ENCODE measurements at regions not wholly inside any gene's neighbourhood (a gene's known extent, or its start where the extent isn't known, plus 50 kb on each side); places are given as distances from the start of the nearest gene placed in this dataset.
"Not testable (repeated sequence)": the region's sequence is repeated elsewhere in the genome, so short reads cannot be mapped to it uniquely, and the experiment has no call there.

GRCh38 chr6:105526225-105526872 is 123.5 kb upstream of the PREP start:
- no peak for DNase-seq
- intact Hi-C loops (cut with DNase I, micrococcal nuclease) = no loop called here
- H3K4me3 ChIP-seq = no peak overlapping the region
- H3K36me3 ChIP-seq (ENCODE audit: low read depth) = no peaks in the 10 kb centered on the region
- no peak for TF ChIP-seq CTCF (IDR thresholded peaks at IDR 0.05)
- ATAC-seq = no peak
- no peaks in the 10 kb centered on the region for H3K9me3 ChIP-seq
- no peaks in the 10 kb centered on the region for H3K4me1 ChIP-seq (ENCODE audit: low read depth)

- no peak for TF ChIP-seq CTCF (IDR thresholded peaks at IDR 0.05)
- no peak overlapping the region for H3K4me3 ChIP-seq
- no peaks in the 10 kb centered on the region for H3K36me3 ChIP-seq (ENCODE audit: low read depth)
- no peak for DNase-seq
- intact Hi-C loops (cut with DNase I, micrococcal nuclease) = no loop called here
- no peaks in the 10 kb centered on the region for H3K9me3 ChIP-seq
- H3K4me1 ChIP-seq (ENCODE audit: low read depth) = no peaks in the 10 kb centered on the region
- no peak for ATAC-seq
Measured at GRCh38 chr6:105522626-105523322, 119.9 kb upstream of the PREP start.

GRCh38 chr6:105519954-105520353 is 117.1 kb upstream of the PREP start:
- Histone ChIP-seq H3K4me3 (no peak overlapping the region), H3K9me3 (no peaks in the 10 kb centered on the region), H3K36me3 (ENCODE audit: low read depth) (no peaks in the 10 kb centered on the region), H3K4me1 (ENCODE audit: low read depth) (no peaks in the 10 kb centered on the region)
- DNase-seq (no peak), ATAC-seq (no peak)
- intact Hi-C loops (cut with DNase I, micrococcal nuclease) = no loop called here
- TF ChIP-seq CTCF (IDR thresholded peaks at IDR 0.05) = no peak

GRCh38 chr6:105518993-105519392 is 116.1 kb upstream of the PREP start:
- H3K36me3 ChIP-seq (ENCODE audit: low read depth); H3K9me3 ChIP-seq; H3K4me1 ChIP-seq (ENCODE audit: low read depth); ATAC-seq; H3K4me3 ChIP-seq; DNase-seq; intact Hi-C loops (cut with DNase I, micrococcal nuclease): not testable (repeated sequence)

GRCh38 chr6:105515054-105515453 is 112.2 kb upstream of the PREP start:
- TF ChIP-seq CTCF (IDR thresholded peaks at IDR 0.05) = no peak
- DNase-seq = no peak
- no peaks in the 10 kb centered on the region for H3K4me1 ChIP-seq (ENCODE audit: low read depth)
- no peak for ATAC-seq
- no peaks in the 10 kb centered on the region for H3K9me3 ChIP-seq
- intact Hi-C loops (cut with DNase I, micrococcal nuclease) = no loop called here
- H3K4me3 ChIP-seq = no peak overlapping the region
- no peaks in the 10 kb centered on the region for H3K36me3 ChIP-seq (ENCODE audit: low read depth)

GRCh38 chr6:105514306-105514705 is 111.4 kb upstream of the PREP start:
- no peaks in the 10 kb centered on the region for H3K9me3 ChIP-seq
- no peaks in the 10 kb centered on the region for H3K4me1 ChIP-seq (ENCODE audit: low read depth)
- no peak for TF ChIP-seq CTCF (IDR thresholded peaks at IDR 0.05)
- no peak overlapping the region for H3K4me3 ChIP-seq
- no peaks in the 10 kb centered on the region for H3K36me3 ChIP-seq (ENCODE audit: low read depth)
- ATAC-seq = no peak
- no peak for DNase-seq
- intact Hi-C loops (cut with DNase I, micrococcal nuclease) = no loop called here

All from mucosa of descending colon (tissue), 3 donors.